ENCODE measurements at regions not wholly inside any gene's neighbourhood (a gene's known extent, or its start where the extent isn't known, plus 50 kb on each side); places are given as distances from the start of the nearest gene placed in this dataset.
"Not testable (repeated sequence)": the region's sequence is repeated elsewhere in the genome, so short reads cannot be mapped to it uniquely, and the experiment has no call there.

GRCh38 chr11:119567688-119568582 lies 145.0 kb upstream of the THY1 start:
- TF ChIP-seq CTCF (IDR thresholded peaks at IDR 0.05), result no peak
- H3K4me3 ChIP-seq (ENCODE audit: low read depth in 1 of 2, low read length in 1 of 2), result no peak overlapping the region
- no peaks in the 10 kb centered on the region for H3K36me3 ChIP-seq
- H3K27me3 ChIP-seq, result no peaks in the 10 kb centered on the region
- H3K4me1 ChIP-seq (ENCODE audit: control insufficient read depth in 1 of 2, insufficient read depth in 1 of 2, low read depth in 1 of 2, low read length in 1 of 2), result peaks cover under 1 to 7% of the 10 kb centered on the region in 2 experiments
- H3K9me3 ChIP-seq, result no peaks in the 10 kb centered on the region
- H3K27ac ChIP-seq, result no peak overlapping the region

- Histone ChIP-seq H3K4me1 (ENCODE audit: control insufficient read depth in 1 of 2, insufficient read depth in 1 of 2, low read depth in 1 of 2, low read length in 1 of 2) (no peaks in the 10 kb centered on the region), H3K27ac (no peak overlapping the region), H3K36me3 (no peaks in the 10 kb centered on the region), H3K4me3 (ENCODE audit: low read depth in 1 of 2, low read length in 1 of 2) (no peak overlapping the region), H3K27me3 (no peaks in the 10 kb centered on the region), H3K9me3 (no peaks in the 10 kb centered on the region)
- no peak for TF ChIP-seq CTCF (IDR thresholded peaks at IDR 0.05)
These were observed 143.3 kb upstream of the THY1 start for GRCh38 chr11:119566319-119566718.

- H3K36me3 ChIP-seq; H3K4me1 ChIP-seq (ENCODE audit: control insufficient read depth in 1 of 2, insufficient read depth in 1 of 2, low read depth in 1 of 2, low read length in 1 of 2); H3K4me3 ChIP-seq (ENCODE audit: low read depth in 1 of 2, low read length in 1 of 2); H3K27me3 ChIP-seq; H3K9me3 ChIP-seq; H3K27ac ChIP-seq: not testable (repeated sequence)
These were observed 142.7 kb upstream of the THY1 start for GRCh38 chr11:119565693-119566092.

GRCh38 chr11:119560961-119561360 lies 138.0 kb upstream of the THY1 start:
- no peak for TF ChIP-seq CTCF (IDR thresholded peaks at IDR 0.05)
- no peak overlapping the region for H3K27ac ChIP-seq
- H3K4me3 ChIP-seq (ENCODE audit: low read depth in 1 of 2, low read length in 1 of 2), result no peak overlapping the region
- no peaks in the 10 kb centered on the region for H3K36me3 ChIP-seq
- no peaks in the 10 kb centered on the region for H3K27me3 ChIP-seq
- no peaks in the 10 kb centered on the region for H3K4me1 ChIP-seq (ENCODE audit: control insufficient read depth in 1 of 2, insufficient read depth in 1 of 2, low read depth in 1 of 2, low read length in 1 of 2)
- no peaks in the 10 kb centered on the region for H3K9me3 ChIP-seq

- H3K4me1 ChIP-seq (ENCODE audit: control insufficient read depth in 1 of 2, insufficient read depth in 1 of 2, low read depth in 1 of 2, low read length in 1 of 2), result no peaks in the 10 kb centered on the region
- no peak overlapping the region for H3K4me3 ChIP-seq (ENCODE audit: low read depth in 1 of 2, low read length in 1 of 2)
- H3K27ac ChIP-seq, result no peak overlapping the region
- no peaks in the 10 kb centered on the region for H3K27me3 ChIP-seq
- no peaks in the 10 kb centered on the region for H3K36me3 ChIP-seq
- no peaks in the 10 kb centered on the region for H3K9me3 ChIP-seq
- TF ChIP-seq CTCF (IDR thresholded peaks at IDR 0.05), result no peak
These were observed 137.3 kb upstream of the THY1 start for GRCh38 chr11:119560291-119560690.

- no peaks in the 10 kb centered on the region for H3K4me1 ChIP-seq (ENCODE audit: control insufficient read depth in 1 of 2, insufficient read depth in 1 of 2, low read depth in 1 of 2, low read length in 1 of 2)
- H3K36me3 ChIP-seq, result no peaks in the 10 kb centered on the region
- peaks cover 5% of the 10 kb centered on the region for H3K9me3 ChIP-seq
- H3K27me3 ChIP-seq, result no peaks in the 10 kb centered on the region
- TF ChIP-seq CTCF (IDR thresholded peaks at IDR 0.05), result no peak
- H3K4me3 ChIP-seq (ENCODE audit: low read depth in 1 of 2, low read length in 1 of 2), result no peak overlapping the region
- H3K27ac ChIP-seq, result no peak overlapping the region
These were observed 129.1 kb upstream of the THY1 start for GRCh38 chr11:119552106-119552485.

All from neutrophil (primary cell).